ENCODE measurements at regions not wholly inside any gene's neighbourhood (a gene's known extent, or its start where the extent isn't known, plus 50 kb on each side); places are given as distances from the start of the nearest gene placed in this dataset.

GRCh38 chr2:66889632-66889882, 454.6 kb downstream of the MEIS1 start:
- no peak for DNase-seq (ENCODE audit: low read depth)

GRCh38 chr2:66890166-66890742, 455.3 kb downstream of the MEIS1 start:
- TF ChIP-seq CTCF (conservative IDR thresholded peaks at IDR 0.05; ENCODE audit: low read depth, low read length), result no peak
- no peak for DNase-seq (ENCODE audit: low read depth)
- H3K4me3 ChIP-seq (ENCODE audit: low read depth, low read length), result no peak overlapping the region

More at GRCh38 chr2:66889632-66889882, 454.6 kb downstream of the MEIS1 start:
- TF ChIP-seq CTCF (conservative IDR thresholded peaks at IDR 0.05; ENCODE audit: low read depth, low read length), result no peak
- H3K4me3 ChIP-seq (ENCODE audit: low read depth, low read length), result no peak overlapping the region

GRCh38 chr2:66895206-66895605, 460.3 kb downstream of the MEIS1 start:
- DNase-seq (ENCODE audit: low read depth), result no peak
- H3K4me3 ChIP-seq (ENCODE audit: low read depth, low read length), result no peak overlapping the region
- TF ChIP-seq CTCF (conservative IDR thresholded peaks at IDR 0.05; ENCODE audit: low read depth, low read length), result no peak

- no peak overlapping the region for H3K4me3 ChIP-seq (ENCODE audit: low read depth, low read length)
- TF ChIP-seq CTCF (conservative IDR thresholded peaks at IDR 0.05; ENCODE audit: low read depth, low read length), result no peak
- DNase-seq (ENCODE audit: low read depth), result no peak
These were observed 461.2 kb downstream of the MEIS1 start for GRCh38 chr2:66896131-66896530.

GRCh38 chr2:66897181-66897580, 462.3 kb downstream of the MEIS1 start:
- no peak for TF ChIP-seq CTCF (conservative IDR thresholded peaks at IDR 0.05; ENCODE audit: low read depth, low read length)
- H3K4me3 ChIP-seq (ENCODE audit: low read depth, low read length), result no peak overlapping the region
- no peak for DNase-seq (ENCODE audit: low read depth)

GRCh38 chr2:66897691-66898150, 462.8 kb downstream of the MEIS1 start:
- no peak for DNase-seq (ENCODE audit: low read depth)
- no peak for TF ChIP-seq CTCF (conservative IDR thresholded peaks at IDR 0.05; ENCODE audit: low read depth, low read length)
- H3K4me3 ChIP-seq (ENCODE audit: low read depth, low read length), result no peak overlapping the region

- H3K4me3 ChIP-seq (ENCODE audit: low read depth, low read length), result no peak overlapping the region
- no peak for TF ChIP-seq CTCF (conservative IDR thresholded peaks at IDR 0.05; ENCODE audit: low read depth, low read length)
- no peak for DNase-seq (ENCODE audit: low read depth)
These were observed 464.2 kb downstream of the MEIS1 start for GRCh38 chr2:66899109-66899508.
